ENCODE measurements at regions not wholly inside any gene's neighbourhood (a gene's known extent, or its start where the extent isn't known, plus 50 kb on each side); places are given as distances from the start of the nearest gene placed in this dataset.

- no peak for TF ChIP-seq CEBPB (IDR thresholded peaks at IDR 0.05; ENCODE audit: low read depth, low read length)
- TF ChIP-seq RAD21 (IDR thresholded peaks at IDR 0.05 in 1 of 2, conservative IDR thresholded peaks at IDR 0.05 in 1 of 2; ENCODE audit: low read depth in 2 of 2, low read length in 2 of 2) = no peak
- no peak for TF ChIP-seq KDM1A (IDR thresholded peaks at IDR 0.05; ENCODE audit: borderline replicate concordance, low read length)
- no peak for TF ChIP-seq CHD7 (IDR thresholded peaks at IDR 0.05; ENCODE audit: insufficient replicate concordance, low read length)
- no peak for TF ChIP-seq HDAC6 (IDR thresholded peaks at IDR 0.05; ENCODE audit: low read depth, low read length)
- no peak for TF ChIP-seq SUZ12 (IDR thresholded peaks at IDR 0.05; ENCODE audit: low read length)
Observed at GRCh38 chr11:35078470-35078735, 60.6 kb upstream of the CD44 start (continued).
